ENCODE measurements at regions not wholly inside any gene's neighbourhood (a gene's known extent, or its start where the extent isn't known, plus 50 kb on each side); places are given as distances from the start of the nearest gene placed in this dataset.
"Not testable (repeated sequence)": the region's sequence is repeated elsewhere in the genome, so short reads cannot be mapped to it uniquely, and the experiment has no call there.

DNA sequence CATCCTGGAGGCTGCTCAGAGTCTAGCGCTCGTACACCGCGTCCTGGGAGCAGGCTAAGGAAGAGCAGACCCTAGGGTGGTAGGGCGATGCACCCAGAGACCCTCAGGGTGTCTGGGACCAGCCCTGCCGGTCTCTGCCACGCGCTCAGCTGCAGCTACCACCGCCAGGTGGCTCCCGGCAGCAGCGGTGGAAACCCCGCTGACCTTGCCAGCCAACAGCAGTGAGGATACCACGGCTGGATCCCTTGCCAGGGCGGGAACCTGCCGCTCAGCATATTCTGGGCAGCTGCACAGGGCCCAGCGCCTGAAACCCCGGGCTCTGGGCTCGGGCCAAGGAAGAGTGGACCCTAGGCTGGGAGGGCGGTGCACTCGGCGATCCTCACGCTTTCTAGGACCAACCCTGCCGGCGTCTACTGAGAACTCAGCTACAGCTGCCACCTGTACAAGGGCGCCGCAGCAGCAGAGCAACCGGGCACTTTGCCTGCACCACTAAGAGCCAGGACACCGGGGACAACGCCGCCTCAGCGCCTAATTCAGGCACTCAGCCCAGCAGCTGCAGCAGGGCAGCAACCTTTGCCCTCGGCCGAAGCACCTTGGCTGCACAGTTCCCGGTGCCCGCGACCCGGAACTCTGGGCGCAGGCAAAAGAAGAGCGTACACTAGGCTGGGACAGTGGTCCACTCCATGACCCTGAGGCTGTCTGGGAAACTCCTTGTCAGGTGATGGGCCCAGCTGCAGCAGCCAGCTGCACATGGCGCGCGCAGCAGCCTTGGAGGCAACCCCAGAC lies 80.8 kb downstream of the POTEB2 start:
- H3K4me2 ChIP-seq (ENCODE audit: low read length); H3K27ac ChIP-seq (ENCODE audit: low read depth, low read length); H3K9me3 ChIP-seq (ENCODE audit: insufficient read depth, low read depth, low read length); H2BK120ac ChIP-seq (ENCODE audit: insufficient read depth, low read length, poor library complexity); H4K8ac ChIP-seq (ENCODE audit: low read depth, low read length); H3K4me3 ChIP-seq (ENCODE audit: low read depth, low read length); H2BK5ac ChIP-seq (ENCODE audit: low read depth, low read length, poor library complexity); H3K79me1 ChIP-seq (ENCODE audit: low read length); H2AK5ac ChIP-seq (ENCODE audit: low read length); H2AFZ ChIP-seq (ENCODE audit: insufficient read depth, low read length, poor library complexity); H3K14ac ChIP-seq (ENCODE audit: low read length); H3K4ac ChIP-seq (ENCODE audit: low read depth, low read length); H4K12ac ChIP-seq (ENCODE audit: low read depth, low read length); H3K36me3 ChIP-seq (ENCODE audit: control insufficient read depth in 1 of 2, insufficient read depth in 2 of 2, low read length in 2 of 2); H3K79me2 ChIP-seq (ENCODE audit: control insufficient read depth, insufficient read depth, low read length, poor library complexity); H3K18ac ChIP-seq (ENCODE audit: low read length); H3K9ac ChIP-seq (ENCODE audit: low read length); H3K27me3 ChIP-seq (ENCODE audit: insufficient read depth, low read length); H2BK12ac ChIP-seq (ENCODE audit: low read length); DNase-seq; H3K4me1 ChIP-seq (ENCODE audit: control insufficient read depth in 1 of 2, insufficient read depth in 2 of 2, low read length in 2 of 2); H3K23ac ChIP-seq (ENCODE audit: low read length); H4K91ac ChIP-seq (ENCODE audit: low read depth, low read length): not testable (repeated sequence)
- no CpG with 5 or more reads among the region's 42 CpGs for WGBS (ENCODE audit: extremely low coverage, insufficient coverage, insufficient read length)

DNA sequence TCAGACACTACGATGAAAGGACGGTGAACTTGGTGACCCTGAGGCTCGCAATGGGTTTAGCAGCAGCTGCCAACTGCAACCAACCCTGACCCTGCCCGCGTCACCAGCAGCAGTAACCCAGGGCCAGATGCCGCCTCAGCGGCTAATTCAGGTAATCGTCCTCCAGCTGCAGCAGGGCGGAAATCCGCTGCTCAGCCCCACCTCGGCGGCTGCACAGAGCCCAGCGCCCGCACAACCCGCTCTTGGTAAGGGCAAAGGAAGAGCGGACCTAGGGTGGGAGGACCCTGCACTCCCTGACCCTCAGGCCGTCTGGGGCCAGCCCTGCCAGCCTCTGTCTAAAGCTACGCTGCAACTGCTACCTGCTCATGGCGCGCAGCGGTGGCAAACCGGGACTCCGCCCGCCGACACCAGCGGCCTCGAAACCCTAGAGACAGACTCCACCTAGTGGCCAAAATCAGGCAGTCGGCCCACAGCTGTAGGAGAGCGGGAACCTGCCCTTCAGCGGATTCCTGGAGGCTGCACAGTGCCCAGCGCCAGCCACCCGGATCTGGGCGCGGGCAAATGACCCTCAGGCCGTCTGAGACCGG lies 82.4 kb downstream of the POTEB2 start:
- H2BK120ac ChIP-seq (ENCODE audit: insufficient read depth, low read length, poor library complexity); H3K9ac ChIP-seq (ENCODE audit: low read length); H3K79me2 ChIP-seq (ENCODE audit: control insufficient read depth, insufficient read depth, low read length, poor library complexity); H2AK5ac ChIP-seq (ENCODE audit: low read length); H2BK5ac ChIP-seq (ENCODE audit: low read depth, low read length, poor library complexity); H3K23ac ChIP-seq (ENCODE audit: low read length); H3K9me3 ChIP-seq (ENCODE audit: insufficient read depth, low read depth, low read length); H2AFZ ChIP-seq (ENCODE audit: insufficient read depth, low read length, poor library complexity); H3K79me1 ChIP-seq (ENCODE audit: low read length); H3K14ac ChIP-seq (ENCODE audit: low read length); DNase-seq; H3K4me1 ChIP-seq (ENCODE audit: control insufficient read depth in 1 of 2, insufficient read depth in 2 of 2, low read length in 2 of 2); H3K4me3 ChIP-seq (ENCODE audit: low read depth, low read length); H4K12ac ChIP-seq (ENCODE audit: low read depth, low read length); H2BK12ac ChIP-seq (ENCODE audit: low read length); H3K36me3 ChIP-seq (ENCODE audit: control insufficient read depth in 1 of 2, insufficient read depth in 2 of 2, low read length in 2 of 2); H3K18ac ChIP-seq (ENCODE audit: low read length); H4K8ac ChIP-seq (ENCODE audit: low read depth, low read length); H3K27ac ChIP-seq (ENCODE audit: low read depth, low read length); H4K91ac ChIP-seq (ENCODE audit: low read depth, low read length); H3K27me3 ChIP-seq (ENCODE audit: insufficient read depth, low read length); H3K4me2 ChIP-seq (ENCODE audit: low read length); H3K4ac ChIP-seq (ENCODE audit: low read depth, low read length): not testable (repeated sequence)
- no CpG with 5 or more reads among the region's 36 CpGs for WGBS (ENCODE audit: extremely low coverage, insufficient coverage, insufficient read length)

DNA sequence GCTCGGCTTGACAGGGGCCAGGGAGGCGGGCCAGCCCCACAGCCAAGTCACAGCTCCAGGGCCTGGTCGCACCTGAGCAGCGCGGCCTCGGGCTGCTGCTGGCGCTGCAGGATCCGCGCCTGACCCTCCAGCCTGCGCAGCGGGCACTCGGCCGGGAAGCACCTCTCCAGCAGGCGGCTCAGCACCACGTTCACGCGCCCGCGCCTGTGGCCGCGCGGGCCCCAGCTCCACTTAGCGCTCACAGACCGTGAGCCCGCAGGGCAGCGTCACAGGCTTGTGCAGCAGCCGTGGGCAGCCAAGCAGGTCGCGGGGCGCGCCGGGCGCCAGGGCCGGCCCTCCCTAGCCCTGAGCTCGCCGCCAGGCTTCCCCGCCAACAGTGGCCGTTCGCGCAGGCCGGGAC lies 90.7 kb downstream of the POTEB2 start:
- WGBS (ENCODE audit: extremely low coverage, insufficient coverage, insufficient read length): no CpG with 5 or more reads among the region's 41 CpGs
- H2BK12ac ChIP-seq (ENCODE audit: low read length); H2AFZ ChIP-seq (ENCODE audit: insufficient read depth, low read length, poor library complexity); H3K9me3 ChIP-seq (ENCODE audit: insufficient read depth, low read depth, low read length); H3K27me3 ChIP-seq (ENCODE audit: insufficient read depth, low read length); H3K4me3 ChIP-seq (ENCODE audit: low read depth, low read length); H4K8ac ChIP-seq (ENCODE audit: low read depth, low read length); H2BK120ac ChIP-seq (ENCODE audit: insufficient read depth, low read length, poor library complexity); H3K79me1 ChIP-seq (ENCODE audit: low read length); H4K91ac ChIP-seq (ENCODE audit: low read depth, low read length); H3K14ac ChIP-seq (ENCODE audit: low read length); H3K9ac ChIP-seq (ENCODE audit: low read length); H3K18ac ChIP-seq (ENCODE audit: low read length); H3K27ac ChIP-seq (ENCODE audit: low read depth, low read length); DNase-seq; H2AK5ac ChIP-seq (ENCODE audit: low read length); H2BK5ac ChIP-seq (ENCODE audit: low read depth, low read length, poor library complexity); H3K4ac ChIP-seq (ENCODE audit: low read depth, low read length); H3K79me2 ChIP-seq (ENCODE audit: control insufficient read depth, insufficient read depth, low read length, poor library complexity); H4K12ac ChIP-seq (ENCODE audit: low read depth, low read length); H3K36me3 ChIP-seq (ENCODE audit: control insufficient read depth in 1 of 2, insufficient read depth in 2 of 2, low read length in 2 of 2); H3K4me1 ChIP-seq (ENCODE audit: control insufficient read depth in 1 of 2, insufficient read depth in 2 of 2, low read length in 2 of 2); H3K4me2 ChIP-seq (ENCODE audit: low read length); H3K23ac ChIP-seq (ENCODE audit: low read length): not testable (repeated sequence)

DNA sequence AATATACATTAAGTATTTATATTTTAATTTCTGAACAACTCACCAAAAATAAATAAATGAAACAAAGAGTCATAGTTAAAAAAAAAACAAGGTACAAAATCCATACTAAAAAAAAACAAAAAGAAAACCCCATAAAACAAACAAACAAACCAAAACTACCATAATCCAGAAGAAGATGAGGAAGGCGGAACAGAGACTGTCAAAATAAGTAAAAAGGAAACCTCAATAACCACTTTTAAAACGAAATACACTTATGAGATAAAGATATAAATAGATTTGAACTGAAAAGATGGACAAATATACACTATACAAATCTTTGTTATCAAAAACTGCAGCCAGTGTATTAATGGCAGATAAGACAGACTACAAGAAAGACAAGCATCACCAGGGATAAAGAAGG lies 98.2 kb downstream of the POTEB2 start:
- not testable (repeated sequence) for H2BK5ac ChIP-seq (ENCODE audit: low read depth, low read length, poor library complexity); H2AK5ac ChIP-seq (ENCODE audit: low read length); H3K4me2 ChIP-seq (ENCODE audit: low read length); H3K79me2 ChIP-seq (ENCODE audit: control insufficient read depth, insufficient read depth, low read length, poor library complexity); H3K36me3 ChIP-seq (ENCODE audit: control insufficient read depth in 1 of 2, insufficient read depth in 2 of 2, low read length in 2 of 2); H4K12ac ChIP-seq (ENCODE audit: low read depth, low read length); H3K27me3 ChIP-seq (ENCODE audit: insufficient read depth, low read length); H2BK12ac ChIP-seq (ENCODE audit: low read length); H3K79me1 ChIP-seq (ENCODE audit: low read length); H3K4me1 ChIP-seq (ENCODE audit: control insufficient read depth in 1 of 2, insufficient read depth in 2 of 2, low read length in 2 of 2); H3K4me3 ChIP-seq (ENCODE audit: low read depth, low read length); H2BK120ac ChIP-seq (ENCODE audit: insufficient read depth, low read length, poor library complexity); H3K18ac ChIP-seq (ENCODE audit: low read length); H3K9me3 ChIP-seq (ENCODE audit: insufficient read depth, low read depth, low read length); H3K14ac ChIP-seq (ENCODE audit: low read length); H2AFZ ChIP-seq (ENCODE audit: insufficient read depth, low read length, poor library complexity); H3K9ac ChIP-seq (ENCODE audit: low read length); H3K4ac ChIP-seq (ENCODE audit: low read depth, low read length); H4K8ac ChIP-seq (ENCODE audit: low read depth, low read length); H4K91ac ChIP-seq (ENCODE audit: low read depth, low read length); H3K27ac ChIP-seq (ENCODE audit: low read depth, low read length); DNase-seq; H3K23ac ChIP-seq (ENCODE audit: low read length)
- no CpG with 5 or more reads among the region's 2 CpGs for WGBS (ENCODE audit: extremely low coverage, insufficient coverage, insufficient read length)

Measured in trophoblast cell (in vitro differentiated cells and primary cell).